ENCODE measurements at regions not wholly inside any gene's neighbourhood (a gene's known extent, or its start where the extent isn't known, plus 50 kb on each side); places are given as distances from the start of the nearest gene placed in this dataset.

DNA sequence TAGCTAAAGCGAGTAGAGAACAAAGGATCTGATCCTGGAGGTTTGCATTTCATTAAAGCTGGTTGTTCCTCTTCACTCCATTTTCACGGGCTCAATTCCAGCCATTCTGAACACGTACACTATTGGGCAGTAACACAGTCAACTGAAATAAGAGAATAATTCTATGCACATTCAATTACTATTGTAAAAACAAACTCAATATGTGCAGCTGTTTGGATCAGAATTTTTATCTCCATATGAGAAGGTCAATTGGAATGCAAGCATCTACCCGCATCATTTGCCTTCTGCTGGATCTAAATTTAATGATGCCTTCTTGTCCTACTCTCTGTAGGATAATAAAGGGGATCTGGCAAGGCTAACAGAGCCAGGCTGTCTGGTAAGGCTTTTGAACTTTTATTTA, 562.8 kb upstream of the CCDC179 start:
- no peak for TF ChIP-seq POLR2A (IDR thresholded peaks at IDR 0.05)
- TF ChIP-seq, protein P1, sequence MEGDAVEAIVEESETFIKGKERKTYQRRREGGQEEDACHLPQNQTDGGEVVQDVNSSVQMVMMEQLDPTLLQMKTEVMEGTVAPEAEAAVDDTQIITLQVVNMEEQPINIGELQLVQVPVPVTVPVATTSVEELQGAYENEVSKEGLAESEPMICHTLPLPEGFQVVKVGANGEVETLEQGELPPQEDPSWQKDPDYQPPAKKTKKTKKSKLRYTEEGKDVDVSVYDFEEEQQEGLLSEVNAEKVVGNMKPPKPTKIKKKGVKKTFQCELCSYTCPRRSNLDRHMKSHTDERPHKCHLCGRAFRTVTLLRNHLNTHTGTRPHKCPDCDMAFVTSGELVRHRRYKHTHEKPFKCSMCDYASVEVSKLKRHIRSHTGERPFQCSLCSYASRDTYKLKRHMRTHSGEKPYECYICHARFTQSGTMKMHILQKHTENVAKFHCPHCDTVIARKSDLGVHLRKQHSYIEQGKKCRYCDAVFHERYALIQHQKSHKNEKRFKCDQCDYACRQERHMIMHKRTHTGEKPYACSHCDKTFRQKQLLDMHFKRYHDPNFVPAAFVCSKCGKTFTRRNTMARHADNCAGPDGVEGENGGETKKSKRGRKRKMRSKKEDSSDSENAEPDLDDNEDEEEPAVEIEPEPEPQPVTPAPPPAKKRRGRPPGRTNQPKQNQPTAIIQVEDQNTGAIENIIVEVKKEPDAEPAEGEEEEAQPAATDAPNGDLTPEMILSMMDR (IDR thresholded peaks at IDR 0.05): no peak
